IPS-20b (cell line): ENCODE measurements at regions not wholly inside any gene's neighbourhood (a gene's known extent, or its start where the extent isn't known, plus 50 kb on each side); places are given as distances from the start of the nearest gene placed in this dataset.

Experiments
- H3K27ac ChIP-seq: one replicate; pipeline ENCODE4 v1.5.1; 2013; ENCODE audit warnings: low read length
- H3K27me3 ChIP-seq: 2 replicates; pipeline ENCODE4 v1.6.1; 2013; ENCODE audit warnings: mild to moderate bottlenecking, low read length, inconsistent platforms; ENCODE audit not compliant: insufficient read depth
- H3K36me3 ChIP-seq: 2 replicates; pipeline ENCODE4 v1.6.1; 2013; ENCODE audit warnings: low read depth, mild to moderate bottlenecking, inconsistent platforms, low read length, moderate library complexity; ENCODE audit not compliant: insufficient read depth
- H3K4me1 ChIP-seq: 2 replicates; pipeline ENCODE4 v1.6.1; 2013; ENCODE audit warnings: mild to moderate bottlenecking, control low read depth, inconsistent platforms, low read length, moderate library complexity; ENCODE audit not compliant: insufficient read depth
- H3K4me3 ChIP-seq: 2 replicates; pipeline ENCODE4 v1.5.1; 2013; ENCODE audit warnings: mild to moderate bottlenecking, low read length, inconsistent platforms
- H3K9ac ChIP-seq: 2 replicates; pipeline ENCODE4 v1.6.1; 2013; ENCODE audit warnings: low read depth, mild to moderate bottlenecking, inconsistent platforms, low read length, moderate library complexity
- H3K9me3 ChIP-seq: 2 replicates; pipeline ENCODE4 v1.6.1; 2013; ENCODE audit warnings: mild to moderate bottlenecking, low read depth, low read length, inconsistent platforms; ENCODE audit not compliant: insufficient read depth

GRCh38 chr10:131427281-131427680 is 115.8 kb upstream of the TCERG1L start:
- Histone ChIP-seq H3K27me3 (no peaks in the 10 kb centered on the region), H3K4me1 (no peaks in the 10 kb centered on the region), H3K4me3 (no peak overlapping the region), H3K27ac (no peak overlapping the region), H3K9me3 (no peaks in the 10 kb centered on the region; the same call in 1 of the 2 replicates), H3K9ac (no peak overlapping the region), H3K36me3 (no peaks in the 10 kb centered on the region)

DNA sequence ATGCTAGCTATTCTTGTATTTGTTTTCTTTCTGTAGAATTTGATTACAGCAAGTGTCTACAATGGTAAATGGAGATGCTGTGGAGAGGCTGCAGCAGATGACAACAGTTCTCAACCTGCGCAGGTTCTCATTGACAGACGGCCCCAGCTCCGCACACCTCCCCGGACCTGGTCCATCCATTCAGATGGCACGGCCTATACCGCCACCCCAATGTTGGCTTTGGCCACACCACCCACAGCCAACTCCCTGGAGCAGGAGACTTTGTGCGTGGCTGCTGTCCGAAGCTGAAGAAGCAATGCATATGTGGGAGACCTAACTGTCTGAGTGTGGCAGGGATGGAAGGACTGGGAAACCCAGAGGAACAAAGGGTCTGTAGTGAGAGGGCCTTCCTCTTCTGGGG is 116.4 kb upstream of the TCERG1L start:
- H3K9ac ChIP-seq: no peak overlapping the region
- H3K36me3 ChIP-seq: no peaks in the 10 kb centered on the region
- no peak overlapping the region for H3K27ac ChIP-seq
- H3K9me3 ChIP-seq: no peaks in the 10 kb centered on the region; the same call in 1 of the 2 replicates
- H3K27me3 ChIP-seq: no peaks in the 10 kb centered on the region
- H3K4me1 ChIP-seq: no peaks in the 10 kb centered on the region
- H3K4me3 ChIP-seq: no peak overlapping the region

DNA sequence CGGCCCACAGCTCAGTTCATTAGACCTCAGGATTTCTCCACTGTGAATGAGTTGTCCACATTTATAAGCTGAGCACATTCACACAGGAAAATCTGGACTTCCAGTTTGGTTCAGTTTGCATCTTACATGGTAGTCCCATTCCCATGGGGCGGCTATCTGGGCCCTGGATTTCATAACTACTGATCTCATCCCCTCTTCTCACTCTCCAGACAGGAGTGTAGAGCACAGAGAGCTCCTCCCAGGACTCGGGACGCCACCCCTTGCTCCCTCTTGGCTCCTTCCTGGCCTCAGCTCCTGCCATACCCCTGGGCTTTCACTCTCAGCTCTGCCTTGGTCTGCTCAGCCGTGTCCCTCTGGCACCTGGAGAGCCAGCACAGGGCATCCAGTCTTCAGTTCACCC is 117.6 kb upstream of the TCERG1L start:
- no peak overlapping the region for H3K27ac ChIP-seq
- no peaks in the 10 kb centered on the region for H3K27me3 ChIP-seq
- H3K9me3 ChIP-seq: no peaks in the 10 kb centered on the region

DNA sequence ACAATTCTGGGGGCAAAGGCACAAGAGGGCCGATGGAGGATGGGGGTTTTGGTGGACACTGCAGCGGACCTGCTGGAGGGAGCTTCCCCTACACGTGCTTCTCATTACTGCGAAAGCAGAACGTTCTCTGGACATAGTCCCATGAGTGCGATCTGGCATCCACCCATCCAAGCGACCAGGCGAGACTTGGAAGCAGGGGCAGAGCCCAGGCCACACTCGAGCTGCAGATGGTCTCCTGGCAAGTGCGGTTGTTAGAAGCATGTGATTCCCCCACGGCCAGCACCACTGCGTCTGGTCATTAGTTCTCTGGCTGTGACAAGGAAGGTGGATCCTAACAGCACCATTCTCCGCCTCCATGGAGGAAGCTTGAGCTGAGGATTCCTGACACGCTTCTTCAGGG is 118.4 kb upstream of the TCERG1L start:
- Histone ChIP-seq H3K9ac (no peak overlapping the region), H3K27ac (no peak overlapping the region), H3K27me3 (no peaks in the 10 kb centered on the region), H3K4me3 (no peak overlapping the region), H3K9me3 (no peaks in the 10 kb centered on the region), H3K36me3 (no peaks in the 10 kb centered on the region), H3K4me1 (no peaks in the 10 kb centered on the region)

More for the DNA sequence above, 117.6 kb upstream of the TCERG1L start:
- Histone ChIP-seq H3K9ac (no peak overlapping the region), H3K4me3 (no peak overlapping the region), H3K4me1 (no peaks in the 10 kb centered on the region), H3K36me3 (no peaks in the 10 kb centered on the region)

- Histone ChIP-seq H3K27ac (no peak overlapping the region), H3K27me3 (no peaks in the 10 kb centered on the region), H3K9me3 (no peaks in the 10 kb centered on the region), H3K4me1 (no peaks in the 10 kb centered on the region), H3K36me3 (no peaks in the 10 kb centered on the region), H3K4me3 (no peak overlapping the region), H3K9ac (no peak overlapping the region)
These were observed 119.3 kb upstream of the TCERG1L start for GRCh38 chr10:131430716-131431412.

DNA sequence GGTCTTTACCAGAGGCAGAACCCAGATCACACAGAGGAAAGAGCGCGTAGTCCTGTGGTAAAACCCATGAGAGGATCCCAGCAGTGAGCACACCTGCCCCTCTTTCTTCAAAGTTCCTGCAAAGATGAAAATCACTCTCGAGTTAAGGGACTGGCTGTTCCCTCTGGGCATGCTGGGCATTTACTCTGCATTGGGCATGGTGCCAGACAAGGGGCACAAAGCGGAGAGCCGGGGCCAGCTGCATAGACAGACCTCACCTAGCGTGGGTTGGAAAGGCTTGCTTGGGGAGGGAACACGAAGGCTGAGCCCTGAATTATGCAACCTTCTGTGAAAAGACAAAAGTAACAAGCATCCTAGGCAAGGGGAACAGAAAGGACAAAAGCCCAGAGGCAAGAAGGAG is 120.0 kb upstream of the TCERG1L start:
- Histone ChIP-seq H3K27me3 (no peaks in the 10 kb centered on the region), H3K9ac (no peak overlapping the region), H3K4me3 (no peak overlapping the region), H3K36me3 (no peaks in the 10 kb centered on the region), H3K27ac (no peak overlapping the region), H3K9me3 (no peaks in the 10 kb centered on the region), H3K4me1 (no peaks in the 10 kb centered on the region)

GRCh38 chr10:131431978-131432690 is 120.6 kb upstream of the TCERG1L start:
- Histone ChIP-seq H3K36me3 (no peaks in the 10 kb centered on the region), H3K4me3 (no peak overlapping the region), H3K27me3 (no peaks in the 10 kb centered on the region), H3K9me3 (no peaks in the 10 kb centered on the region), H3K9ac (no peak overlapping the region), H3K4me1 (no peaks in the 10 kb centered on the region), H3K27ac (no peak overlapping the region)

DNA sequence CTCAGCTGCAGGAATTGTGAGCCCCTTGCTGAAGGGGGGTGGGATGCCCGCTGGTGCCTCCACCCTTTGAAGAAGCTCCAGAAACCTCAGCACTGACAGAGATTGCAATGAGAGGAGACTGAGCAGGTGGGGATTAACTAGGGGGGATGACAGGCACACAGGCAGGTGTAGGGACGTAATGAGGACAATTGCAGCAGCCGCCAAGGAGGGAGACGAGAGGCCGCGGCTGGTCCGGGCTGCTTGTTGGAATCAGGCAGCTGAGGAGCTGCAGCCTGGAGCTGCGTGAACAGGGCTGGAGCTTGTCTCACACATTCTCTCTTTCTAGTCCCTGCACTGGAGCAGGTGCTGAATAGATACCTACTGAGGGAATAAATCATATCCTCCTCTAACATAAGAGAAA is 122.0 kb upstream of the TCERG1L start:
- Histone ChIP-seq H3K27me3 (no peaks in the 10 kb centered on the region), H3K4me3 (no peak overlapping the region), H3K4me1 (no peaks in the 10 kb centered on the region), H3K9me3 (no peaks in the 10 kb centered on the region), H3K36me3 (no peaks in the 10 kb centered on the region), H3K9ac (no peak overlapping the region), H3K27ac (no peak overlapping the region)

GRCh38 chr10:131435232-131435631 is 123.7 kb upstream of the TCERG1L start:
- Histone ChIP-seq H3K27me3 (no peaks in the 10 kb centered on the region), H3K36me3 (no peaks in the 10 kb centered on the region), H3K4me1 (no peaks in the 10 kb centered on the region), H3K27ac (no peak overlapping the region), H3K4me3 (no peak overlapping the region), H3K9ac (no peak overlapping the region), H3K9me3 (no peaks in the 10 kb centered on the region)

- H3K9ac ChIP-seq: no peak overlapping the region
- H3K9me3 ChIP-seq: no peaks in the 10 kb centered on the region
- H3K27ac ChIP-seq: no peak overlapping the region
- H3K4me3 ChIP-seq: no peak overlapping the region
- H3K27me3 ChIP-seq: no peaks in the 10 kb centered on the region
- no peaks in the 10 kb centered on the region for H3K36me3 ChIP-seq
- no peaks in the 10 kb centered on the region for H3K4me1 ChIP-seq
These were observed 124.4 kb upstream of the TCERG1L start for GRCh38 chr10:131435760-131436457.

DNA sequence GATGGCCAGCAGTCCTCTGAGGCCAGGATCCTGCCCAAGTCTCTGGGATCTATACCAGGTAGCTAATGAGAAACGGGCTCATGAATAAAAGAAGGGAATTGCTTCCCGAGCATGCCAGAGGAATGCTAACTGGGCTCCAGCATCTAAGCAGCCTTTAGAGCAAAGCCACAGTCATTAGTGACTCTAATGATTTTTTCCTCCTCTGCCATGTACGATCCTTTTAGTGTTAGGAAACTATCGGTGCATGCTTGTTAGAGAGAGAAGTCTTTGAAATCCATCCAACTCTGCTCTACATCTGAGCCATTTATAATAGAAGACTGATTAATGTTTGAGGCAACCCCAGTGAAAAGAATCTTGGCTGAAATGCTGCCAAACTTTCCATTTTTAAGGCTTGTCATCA is 124.9 kb upstream of the TCERG1L start:
- no peak overlapping the region for H3K9ac ChIP-seq
- no peaks in the 10 kb centered on the region for H3K36me3 ChIP-seq
- H3K4me3 ChIP-seq: no peak overlapping the region
- no peak overlapping the region for H3K27ac ChIP-seq
- H3K9me3 ChIP-seq: no peaks in the 10 kb centered on the region
- no peaks in the 10 kb centered on the region for H3K4me1 ChIP-seq
- H3K27me3 ChIP-seq: no peaks in the 10 kb centered on the region
